ENCODE measurements at regions not wholly inside any gene's neighbourhood (a gene's known extent, or its start where the extent isn't known, plus 50 kb on each side); places are given as distances from the start of the nearest gene placed in this dataset.

DNA sequence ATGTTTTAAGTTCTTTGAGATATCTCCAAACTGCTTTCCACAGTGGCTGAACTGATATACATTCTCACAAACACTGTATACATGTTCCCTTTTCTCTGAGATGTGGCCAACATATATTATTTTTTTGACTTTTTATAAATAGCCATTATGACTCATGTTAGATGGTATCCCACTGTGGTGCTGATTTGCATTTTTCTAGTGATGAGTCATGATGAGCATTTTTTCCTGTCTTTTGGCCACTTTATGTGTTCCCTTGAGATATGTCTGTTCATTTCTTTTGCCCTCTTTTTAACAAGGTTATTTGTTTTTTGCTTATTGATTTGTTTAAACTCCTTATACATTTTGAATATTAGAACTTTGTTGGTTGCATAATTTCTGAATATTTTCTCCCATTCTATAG lies 1055.1 kb downstream of the NXPH1 start:
- TF ChIP-seq, protein P1, sequence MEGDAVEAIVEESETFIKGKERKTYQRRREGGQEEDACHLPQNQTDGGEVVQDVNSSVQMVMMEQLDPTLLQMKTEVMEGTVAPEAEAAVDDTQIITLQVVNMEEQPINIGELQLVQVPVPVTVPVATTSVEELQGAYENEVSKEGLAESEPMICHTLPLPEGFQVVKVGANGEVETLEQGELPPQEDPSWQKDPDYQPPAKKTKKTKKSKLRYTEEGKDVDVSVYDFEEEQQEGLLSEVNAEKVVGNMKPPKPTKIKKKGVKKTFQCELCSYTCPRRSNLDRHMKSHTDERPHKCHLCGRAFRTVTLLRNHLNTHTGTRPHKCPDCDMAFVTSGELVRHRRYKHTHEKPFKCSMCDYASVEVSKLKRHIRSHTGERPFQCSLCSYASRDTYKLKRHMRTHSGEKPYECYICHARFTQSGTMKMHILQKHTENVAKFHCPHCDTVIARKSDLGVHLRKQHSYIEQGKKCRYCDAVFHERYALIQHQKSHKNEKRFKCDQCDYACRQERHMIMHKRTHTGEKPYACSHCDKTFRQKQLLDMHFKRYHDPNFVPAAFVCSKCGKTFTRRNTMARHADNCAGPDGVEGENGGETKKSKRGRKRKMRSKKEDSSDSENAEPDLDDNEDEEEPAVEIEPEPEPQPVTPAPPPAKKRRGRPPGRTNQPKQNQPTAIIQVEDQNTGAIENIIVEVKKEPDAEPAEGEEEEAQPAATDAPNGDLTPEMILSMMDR (IDR thresholded peaks at IDR 0.05; ENCODE audit: low read length) = no peak
- TF ChIP-seq EZH2 (IDR thresholded peaks at IDR 0.05; ENCODE audit: borderline replicate concordance, low read length) = no peak

Measured in OCI-LY1 (cell line).